Glutamatergic neuron (in vitro differentiated cells): ENCODE measurements at regions not wholly inside any gene's neighbourhood (a gene's known extent, or its start where the extent isn't known, plus 50 kb on each side); places are given as distances from the start of the nearest gene placed in this dataset.

Source experiments
- DNase-seq: peaks from one replicate; pipeline ENCODE4 v3.0.0; 2022
- H3K27ac Mint-ChIP-seq: one replicate; pipeline ENCODE4 v1.8.0; 2020; ENCODE audit warnings: mild to moderate bottlenecking, mixed read lengths, inconsistent platforms; ENCODE audit not compliant: unreplicated experiment
- H3K27me3 Mint-ChIP-seq: one replicate; pipeline ENCODE4 v1.8.0; 2020; ENCODE audit warnings: mild to moderate bottlenecking, moderate library complexity, mixed read lengths, inconsistent platforms; ENCODE audit not compliant: unreplicated experiment
- H3K36me3 Mint-ChIP-seq: one replicate; pipeline ENCODE4 v1.8.0; 2020; ENCODE audit warnings: mild to moderate bottlenecking, mixed read lengths, inconsistent platforms; ENCODE audit not compliant: unreplicated experiment
- H3K4me1 Mint-ChIP-seq: one replicate; pipeline ENCODE4 v1.8.0; 2020; ENCODE audit warnings: mild to moderate bottlenecking, low read depth, mixed read lengths, inconsistent platforms; ENCODE audit not compliant: unreplicated experiment
- H3K4me3 Mint-ChIP-seq: one replicate; pipeline ENCODE4 v1.8.0; 2020; ENCODE audit warnings: mild to moderate bottlenecking, mixed read lengths, inconsistent platforms; ENCODE audit not compliant: unreplicated experiment
- H3K9me3 Mint-ChIP-seq: one replicate; pipeline ENCODE4 v1.8.0; 2020; ENCODE audit warnings: mild to moderate bottlenecking, moderate library complexity, mixed read lengths, inconsistent platforms; ENCODE audit not compliant: unreplicated experiment
- TF ChIP-seq, protein P1 (sequence below): fragments of 200-600 bp; sonication (generic); IDR thresholded peaks from one replicate; pipeline ENCODE4 v1.5.0; 2021; ENCODE audit not compliant: partially characterized antibody, unreplicated experiment

DNA sequence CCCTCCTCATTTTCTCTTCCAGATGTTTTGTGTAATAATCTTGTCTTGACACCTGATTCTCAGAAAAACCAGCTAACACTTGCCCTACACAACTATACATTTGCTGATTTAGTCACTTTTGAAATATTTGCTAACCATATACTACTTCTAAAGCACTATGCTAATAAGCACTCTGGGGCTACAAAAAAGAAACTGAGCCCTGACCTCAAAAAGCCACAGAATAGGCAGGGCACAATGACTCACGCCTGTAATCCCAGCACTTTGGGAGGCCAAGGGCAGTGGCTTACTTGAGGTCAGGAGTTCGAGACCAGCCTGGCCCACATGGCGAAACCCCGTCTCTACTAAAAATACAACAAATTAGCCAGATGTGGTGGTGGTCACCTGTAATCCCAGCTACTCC lies 266.0 kb downstream of the RAD51AP2 start:
- TF ChIP-seq, protein P1, sequence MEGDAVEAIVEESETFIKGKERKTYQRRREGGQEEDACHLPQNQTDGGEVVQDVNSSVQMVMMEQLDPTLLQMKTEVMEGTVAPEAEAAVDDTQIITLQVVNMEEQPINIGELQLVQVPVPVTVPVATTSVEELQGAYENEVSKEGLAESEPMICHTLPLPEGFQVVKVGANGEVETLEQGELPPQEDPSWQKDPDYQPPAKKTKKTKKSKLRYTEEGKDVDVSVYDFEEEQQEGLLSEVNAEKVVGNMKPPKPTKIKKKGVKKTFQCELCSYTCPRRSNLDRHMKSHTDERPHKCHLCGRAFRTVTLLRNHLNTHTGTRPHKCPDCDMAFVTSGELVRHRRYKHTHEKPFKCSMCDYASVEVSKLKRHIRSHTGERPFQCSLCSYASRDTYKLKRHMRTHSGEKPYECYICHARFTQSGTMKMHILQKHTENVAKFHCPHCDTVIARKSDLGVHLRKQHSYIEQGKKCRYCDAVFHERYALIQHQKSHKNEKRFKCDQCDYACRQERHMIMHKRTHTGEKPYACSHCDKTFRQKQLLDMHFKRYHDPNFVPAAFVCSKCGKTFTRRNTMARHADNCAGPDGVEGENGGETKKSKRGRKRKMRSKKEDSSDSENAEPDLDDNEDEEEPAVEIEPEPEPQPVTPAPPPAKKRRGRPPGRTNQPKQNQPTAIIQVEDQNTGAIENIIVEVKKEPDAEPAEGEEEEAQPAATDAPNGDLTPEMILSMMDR: no peak
- Mint-ChIP-seq H3K4me3 (no peak overlapping the region), H3K27ac (no peak overlapping the region), H3K27me3 (no peaks in the 10 kb centered on the region), H3K4me1 (no peaks in the 10 kb centered on the region), H3K9me3 (no peaks in the 10 kb centered on the region), H3K36me3 (no peaks in the 10 kb centered on the region)
- DNase-seq: no peak

DNA sequence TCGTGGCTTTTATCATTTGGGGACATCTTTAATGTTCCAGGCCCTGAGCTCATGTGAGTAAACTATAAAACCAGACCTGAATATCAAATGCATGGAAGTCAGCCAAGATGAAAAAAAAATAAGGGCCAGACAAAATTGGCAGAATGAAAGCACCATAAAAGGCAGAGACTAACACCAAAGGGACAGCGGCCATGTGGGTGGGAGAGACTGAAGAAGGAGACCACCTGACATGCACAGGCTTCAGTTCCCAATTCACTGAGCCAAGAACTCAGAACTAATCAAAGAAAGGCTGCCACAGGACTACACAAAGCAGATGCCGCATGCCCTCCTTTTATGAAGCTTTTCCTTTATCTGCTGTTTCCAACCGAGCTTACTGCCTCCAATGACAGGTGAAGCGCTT lies 267.1 kb downstream of the RAD51AP2 start:
- H3K27ac Mint-ChIP-seq: no peak overlapping the region
- DNase-seq: no peak
- H3K4me1 Mint-ChIP-seq: no peaks in the 10 kb centered on the region
- H3K9me3 Mint-ChIP-seq: no peaks in the 10 kb centered on the region
- no peak overlapping the region for H3K4me3 Mint-ChIP-seq
- H3K27me3 Mint-ChIP-seq: no peaks in the 10 kb centered on the region
- TF ChIP-seq, protein P1: no peak
- H3K36me3 Mint-ChIP-seq: no peaks in the 10 kb centered on the region

DNA sequence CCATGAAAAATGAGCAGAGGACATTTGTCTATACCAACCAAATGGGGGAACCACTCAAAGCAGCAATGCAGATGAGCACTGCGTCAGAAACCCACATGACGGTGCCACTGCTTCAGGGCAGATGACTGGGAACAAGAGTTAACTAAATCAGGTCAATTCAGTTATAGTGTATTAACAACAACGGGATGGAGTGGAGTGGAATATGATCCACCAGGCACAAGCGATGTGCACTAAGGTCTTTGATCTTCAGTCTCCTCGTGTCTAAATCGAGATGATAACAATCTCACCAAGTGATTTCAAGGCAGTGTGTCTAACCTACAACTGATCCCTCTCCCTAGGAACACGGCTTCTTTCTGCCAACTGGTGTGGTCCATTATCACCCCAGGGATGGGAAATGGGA lies 269.0 kb downstream of the RAD51AP2 start:
- Mint-ChIP-seq H3K36me3 (no peaks in the 10 kb centered on the region), H3K27me3 (peaks cover 2% of the 10 kb centered on the region), H3K9me3 (no peaks in the 10 kb centered on the region), H3K27ac (no peak overlapping the region), H3K4me3 (no peak overlapping the region), H3K4me1 (no peaks in the 10 kb centered on the region)
- DNase-seq: no peak
- TF ChIP-seq, protein P1: no peak

DNA sequence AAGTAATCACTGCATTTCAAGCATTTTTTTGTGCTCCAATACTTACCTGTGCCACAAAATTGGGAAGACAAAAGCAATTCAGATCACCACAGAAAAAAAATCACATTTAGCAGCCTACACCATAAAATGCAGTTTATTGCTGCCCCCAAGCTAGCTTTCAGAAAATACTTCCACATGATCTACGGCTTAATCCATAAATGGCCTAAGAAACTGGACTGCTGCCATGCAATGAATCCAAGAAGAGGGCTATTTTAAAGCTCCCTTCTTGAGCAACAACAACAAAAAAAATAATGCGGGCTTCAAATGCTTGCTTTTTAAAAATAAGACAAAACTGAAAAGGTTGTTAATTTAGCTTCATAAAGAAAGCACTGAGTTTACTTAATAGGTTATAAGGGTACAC lies 272.3 kb downstream of the RAD51AP2 start:
- DNase-seq: no peak
- no peak overlapping the region for H3K4me3 Mint-ChIP-seq
- no peaks in the 10 kb centered on the region for H3K9me3 Mint-ChIP-seq
- H3K36me3 Mint-ChIP-seq: no peaks in the 10 kb centered on the region
- no peak overlapping the region for H3K27ac Mint-ChIP-seq
- no peaks in the 10 kb centered on the region for H3K4me1 Mint-ChIP-seq
- TF ChIP-seq, protein P1: no peak
- H3K27me3 Mint-ChIP-seq: peaks cover 2% of the 10 kb centered on the region

DNA sequence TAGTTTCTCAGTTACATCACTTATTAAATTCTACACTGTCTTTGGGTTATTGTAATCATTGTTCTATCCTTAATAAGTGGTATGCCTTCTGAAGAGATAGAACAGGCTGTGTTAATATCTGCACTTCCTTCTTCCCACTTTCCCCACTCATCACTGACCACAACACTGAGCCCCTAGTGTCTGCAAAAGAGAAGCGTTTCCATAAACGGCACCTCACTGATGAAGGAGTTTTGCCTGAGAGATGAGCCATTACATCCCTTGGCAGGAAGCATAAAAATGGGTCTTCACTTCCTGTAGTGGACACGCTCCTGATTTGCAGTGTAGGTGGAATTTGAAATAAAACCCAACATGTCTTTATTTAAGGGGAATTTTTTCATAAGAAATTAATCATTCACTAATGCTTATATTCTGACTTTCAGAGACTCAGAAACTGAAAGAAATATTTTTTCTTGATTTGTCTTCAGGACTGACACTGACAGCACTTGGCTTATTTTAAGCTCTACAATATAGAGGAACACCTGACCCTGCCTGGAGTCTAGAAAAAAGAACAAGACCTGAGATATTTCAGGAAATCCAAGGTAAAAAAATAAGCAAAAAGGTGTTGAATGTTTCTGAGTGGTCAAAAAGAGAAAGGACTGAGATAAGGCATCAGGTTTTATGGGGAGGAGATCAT lies 275.3 kb downstream of the RAD51AP2 start:
- H3K36me3 Mint-ChIP-seq: no peaks in the 10 kb centered on the region
- no peak overlapping the region for H3K27ac Mint-ChIP-seq
- H3K4me1 Mint-ChIP-seq: no peaks in the 10 kb centered on the region
- no peaks in the 10 kb centered on the region for H3K9me3 Mint-ChIP-seq
- H3K27me3 Mint-ChIP-seq: peaks cover 2% of the 10 kb centered on the region
- TF ChIP-seq, protein P1: no peak
- no peak overlapping the region for H3K4me3 Mint-ChIP-seq
- no peak for DNase-seq
